ENCODE measurements at regions not wholly inside any gene's neighbourhood (a gene's known extent, or its start where the extent isn't known, plus 50 kb on each side); places are given as distances from the start of the nearest gene placed in this dataset.

DNA sequence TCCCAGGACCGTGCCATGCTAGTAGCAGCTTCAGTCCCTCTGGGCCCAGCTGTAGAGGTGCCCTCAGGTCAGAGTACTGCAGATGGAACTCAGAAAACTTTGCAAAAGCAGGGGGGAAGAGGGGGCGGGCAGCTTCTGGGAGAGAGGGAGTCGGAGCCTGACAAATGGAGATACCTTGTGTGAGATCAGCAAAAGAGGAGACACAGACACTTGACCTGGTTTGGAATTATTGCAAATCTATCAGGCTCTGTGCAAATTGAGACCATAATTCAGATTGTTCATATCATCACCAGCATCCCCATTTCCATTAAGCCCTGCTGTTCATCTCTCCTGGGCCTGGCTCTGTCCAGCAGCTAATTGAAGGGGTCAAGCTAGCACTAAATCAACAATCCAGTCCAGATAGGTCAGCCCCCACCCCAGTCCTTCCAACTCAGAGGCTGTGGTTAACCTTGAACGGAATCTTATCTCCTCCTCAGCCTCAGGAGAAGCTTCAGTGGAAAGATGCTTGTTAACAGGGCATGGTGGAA lies 292.6 kb upstream of the PLET1 start:
- Histone ChIP-seq H3K9me3 (no peaks in the 10 kb centered on the region), H3K4me1 (no peaks in the 10 kb centered on the region), H3K4me3 (no peak overlapping the region), H3K27ac (no peak overlapping the region), H3K27me3 (no peaks in the 10 kb centered on the region), H3K36me3 (no peaks in the 10 kb centered on the region)
- TF ChIP-seq, protein P1, sequence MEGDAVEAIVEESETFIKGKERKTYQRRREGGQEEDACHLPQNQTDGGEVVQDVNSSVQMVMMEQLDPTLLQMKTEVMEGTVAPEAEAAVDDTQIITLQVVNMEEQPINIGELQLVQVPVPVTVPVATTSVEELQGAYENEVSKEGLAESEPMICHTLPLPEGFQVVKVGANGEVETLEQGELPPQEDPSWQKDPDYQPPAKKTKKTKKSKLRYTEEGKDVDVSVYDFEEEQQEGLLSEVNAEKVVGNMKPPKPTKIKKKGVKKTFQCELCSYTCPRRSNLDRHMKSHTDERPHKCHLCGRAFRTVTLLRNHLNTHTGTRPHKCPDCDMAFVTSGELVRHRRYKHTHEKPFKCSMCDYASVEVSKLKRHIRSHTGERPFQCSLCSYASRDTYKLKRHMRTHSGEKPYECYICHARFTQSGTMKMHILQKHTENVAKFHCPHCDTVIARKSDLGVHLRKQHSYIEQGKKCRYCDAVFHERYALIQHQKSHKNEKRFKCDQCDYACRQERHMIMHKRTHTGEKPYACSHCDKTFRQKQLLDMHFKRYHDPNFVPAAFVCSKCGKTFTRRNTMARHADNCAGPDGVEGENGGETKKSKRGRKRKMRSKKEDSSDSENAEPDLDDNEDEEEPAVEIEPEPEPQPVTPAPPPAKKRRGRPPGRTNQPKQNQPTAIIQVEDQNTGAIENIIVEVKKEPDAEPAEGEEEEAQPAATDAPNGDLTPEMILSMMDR (IDR thresholded peaks at IDR 0.05): no peak
- DNase-seq (ENCODE audit: low spot score): no peak

DNA sequence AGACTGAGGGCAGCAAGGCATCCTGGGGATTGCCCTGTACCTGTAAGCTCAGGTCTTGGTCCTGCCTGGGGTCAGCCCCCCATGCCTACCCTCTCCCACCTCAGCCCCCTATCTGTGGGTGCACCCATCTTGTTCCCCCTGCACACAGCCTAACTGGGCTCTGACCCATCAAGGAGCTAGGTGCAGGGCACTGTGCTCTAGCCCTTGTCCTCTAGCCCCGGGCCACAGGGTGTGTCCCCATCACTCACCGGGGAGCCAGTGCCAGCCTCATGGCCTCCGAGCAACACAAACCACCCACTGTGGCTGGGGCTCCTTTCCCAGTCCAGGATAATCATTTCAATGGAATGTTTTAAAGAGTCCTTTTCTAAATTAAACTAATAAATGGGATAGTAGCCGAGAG lies 293.9 kb upstream of the PLET1 start:
- Histone ChIP-seq H3K4me1 (no peaks in the 10 kb centered on the region), H3K36me3 (no peaks in the 10 kb centered on the region), H3K27me3 (no peaks in the 10 kb centered on the region), H3K9me3 (no peaks in the 10 kb centered on the region), H3K27ac (no peak overlapping the region), H3K4me3 (no peak overlapping the region)
- no peak for DNase-seq (ENCODE audit: low spot score)
- TF ChIP-seq, protein P1 (IDR thresholded peaks at IDR 0.05): no peak

DNA sequence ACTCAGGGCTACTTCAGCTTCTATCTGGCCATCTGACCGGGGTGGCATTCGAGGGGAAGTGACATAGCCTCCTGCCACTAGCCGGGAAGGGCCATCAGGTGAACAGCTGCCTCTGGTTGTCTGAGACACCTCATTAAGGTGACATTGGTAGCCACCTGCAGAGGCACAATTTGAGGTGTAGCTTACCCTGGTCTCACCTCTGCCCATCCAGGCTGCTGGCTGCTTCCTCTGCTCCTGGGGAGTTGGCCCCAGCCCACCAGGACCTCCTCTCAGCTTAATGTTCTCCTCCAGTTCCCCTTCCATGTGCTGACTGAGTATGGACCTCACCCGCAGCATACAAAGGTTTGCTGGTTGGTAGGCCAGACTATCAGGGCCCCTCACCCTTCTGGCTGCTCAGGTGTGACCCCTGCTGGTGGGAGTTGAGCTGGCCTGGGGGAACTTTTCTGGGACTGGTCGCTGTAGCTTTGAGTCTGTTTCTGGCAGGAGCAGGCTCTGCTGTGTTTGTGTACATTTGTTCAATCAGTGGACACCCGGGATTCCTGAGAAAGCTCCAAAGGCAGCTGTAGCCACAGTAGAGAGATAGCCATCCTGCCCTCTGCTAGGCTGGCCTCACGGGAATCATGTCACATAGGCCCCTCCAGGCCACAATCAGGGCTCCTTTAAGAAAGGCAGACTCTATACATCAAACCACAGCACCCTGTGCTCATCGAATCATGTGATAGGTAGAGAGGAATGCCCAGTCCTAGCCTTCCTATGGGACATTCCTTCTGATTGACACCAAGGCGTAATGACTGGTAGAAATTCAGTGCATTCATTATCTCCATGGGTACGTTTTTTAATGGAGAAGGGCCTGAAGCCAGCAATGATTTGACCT lies 295.1 kb upstream of the PLET1 start:
- no peaks in the 10 kb centered on the region for H3K9me3 ChIP-seq
- H3K36me3 ChIP-seq: no peaks in the 10 kb centered on the region
- TF ChIP-seq, protein P1 (IDR thresholded peaks at IDR 0.05): peak; percentile 65 to 78
- no peak overlapping the region for H3K4me3 ChIP-seq
- H3K27ac ChIP-seq: no peak overlapping the region
- H3K4me1 ChIP-seq: no peaks in the 10 kb centered on the region
- no peaks in the 10 kb centered on the region for H3K27me3 ChIP-seq
- peak; percentile 64 for DNase-seq (ENCODE audit: low spot score)

DNA sequence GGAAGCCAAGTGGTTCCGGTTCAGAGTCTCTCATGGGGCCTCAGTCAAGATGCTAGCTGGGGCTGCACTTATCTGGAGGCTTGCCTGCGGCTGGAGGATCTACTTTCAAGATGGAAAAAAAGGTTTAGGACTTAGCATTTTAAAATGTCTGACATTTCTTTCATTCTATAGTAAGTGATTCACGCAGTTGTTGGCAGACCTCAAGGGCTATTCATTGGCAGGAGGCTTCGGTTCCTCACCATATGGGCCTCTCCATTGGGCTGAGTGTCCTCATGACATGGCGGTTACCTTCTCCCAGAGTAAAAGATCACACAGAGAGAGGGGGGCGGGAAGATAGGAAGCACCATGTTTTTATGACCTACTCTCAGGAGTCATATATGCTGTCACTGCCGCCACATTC lies 298.0 kb upstream of the PLET1 start:
- Histone ChIP-seq H3K27me3 (no peaks in the 10 kb centered on the region), H3K4me1 (peaks cover 0 to 3% of the 10 kb centered on the region in 2 donors), H3K4me3 (no peak overlapping the region), H3K36me3 (no peaks in the 10 kb centered on the region), H3K9me3 (no peaks in the 10 kb centered on the region), H3K27ac (no peak overlapping the region)
- DNase-seq (ENCODE audit: low spot score): no peak
- TF ChIP-seq, protein P1 (IDR thresholded peaks at IDR 0.05): no peak

DNA sequence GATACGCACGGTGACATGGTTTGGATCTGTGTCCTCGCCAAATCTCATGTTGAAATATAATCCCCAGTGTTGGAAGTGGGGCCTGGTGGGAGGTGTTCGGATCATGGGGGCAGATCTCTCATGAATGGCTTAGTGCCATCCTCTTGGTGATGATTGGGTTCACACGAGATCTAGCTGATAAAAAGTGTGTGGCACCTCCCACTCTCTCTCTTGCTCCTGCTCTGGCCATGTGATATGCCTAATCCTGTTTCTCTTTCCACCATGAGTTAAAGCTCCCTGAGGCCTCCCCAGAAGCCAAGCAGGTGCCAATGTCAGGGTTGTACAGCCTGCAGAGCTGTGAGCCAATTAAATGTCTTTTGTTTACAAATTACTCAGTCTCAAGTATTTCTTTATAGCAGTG lies 303.1 kb upstream of the PLET1 start:
- TF ChIP-seq, protein P1 (IDR thresholded peaks at IDR 0.05): no peak
- H3K27me3 ChIP-seq: no peaks in the 10 kb centered on the region
- no peaks in the 10 kb centered on the region for H3K36me3 ChIP-seq
- DNase-seq (ENCODE audit: low spot score): no peak
- H3K4me3 ChIP-seq: no peak overlapping the region
- H3K27ac ChIP-seq: peak overlapping the region; percentile 51 to 68
- no peaks in the 10 kb centered on the region for H3K9me3 ChIP-seq
- peaks cover 0 to 19% of the 10 kb centered on the region in 2 donors for H3K4me1 ChIP-seq
